Nephron progenitor cell (in vitro differentiated cells): ENCODE measurements at regions not wholly inside any gene's neighbourhood (a gene's known extent, or its start where the extent isn't known, plus 50 kb on each side); places are given as distances from the start of the nearest gene placed in this dataset.

Source experiments
- DNase-seq: peaks from one replicate; pipeline ENCODE4 v3.0.0; 2021
- H3K27ac Mint-ChIP-seq: 2 replicates; pipeline ENCODE4 v1.8.0; 2021; ENCODE audit warnings: mild to moderate bottlenecking, moderate library complexity, mixed read lengths
- H3K27me3 Mint-ChIP-seq: 2 replicates; pipeline ENCODE4 v1.8.0; 2021; ENCODE audit warnings: mild to moderate bottlenecking, low read depth, mixed read lengths; ENCODE audit not compliant: poor library complexity
- H3K36me3 Mint-ChIP-seq: 2 replicates; pipeline ENCODE4 v1.8.0; 2021; ENCODE audit warnings: low read depth, mixed read lengths
- H3K4me1 Mint-ChIP-seq: 2 replicates; pipeline ENCODE4 v1.8.0; 2021; ENCODE audit warnings: mixed read lengths
- H3K4me3 Mint-ChIP-seq: 2 replicates; pipeline ENCODE4 v1.8.0; 2021; ENCODE audit warnings: mild to moderate bottlenecking, moderate library complexity, mixed read lengths
- H3K9me3 Mint-ChIP-seq: 2 replicates; pipeline ENCODE4 v1.8.0; 2021; ENCODE audit warnings: mild to moderate bottlenecking, moderate library complexity, mixed read lengths
- CTCF ChIP-seq: fragments of 200-600 bp; sonication (generic); IDR thresholded peaks from 2 replicates; pipeline ENCODE4 v1.5.0; 2021; ENCODE audit warnings: antibody characterized with exemption

DNA sequence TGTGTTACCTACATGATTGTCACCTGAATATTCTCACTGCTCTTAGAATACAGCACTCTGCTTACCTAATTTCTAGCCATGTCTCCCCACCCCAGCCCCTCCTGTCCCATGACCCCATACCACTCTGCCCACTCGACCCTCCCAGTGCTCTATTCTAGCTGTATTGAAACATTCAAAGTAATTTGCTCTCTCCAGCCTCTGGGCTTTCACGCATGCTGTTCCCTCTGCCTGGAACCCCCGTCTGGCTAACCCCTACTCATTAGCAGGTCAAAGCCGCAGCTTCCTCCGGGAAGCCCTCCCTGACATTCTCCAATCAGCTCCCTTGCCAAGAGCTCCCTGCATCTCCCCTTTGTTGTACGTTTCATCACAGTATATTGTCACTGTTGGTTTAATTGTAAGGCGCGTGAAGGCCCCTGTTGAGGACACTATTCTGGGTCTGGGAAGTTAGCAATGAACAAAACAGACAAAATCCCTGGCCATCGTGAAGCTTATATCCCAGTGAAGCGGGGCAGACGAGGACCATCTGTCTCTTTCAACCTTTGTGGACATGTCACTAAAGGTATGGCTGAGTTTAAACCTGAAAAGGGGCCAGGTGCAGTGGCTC is 72.3 kb upstream of the LHX1 start:
- peaks cover 31% of the 10 kb centered on the region for H3K27me3 Mint-ChIP-seq
- H3K4me3 Mint-ChIP-seq: no peak overlapping the region
- no peak for TF ChIP-seq CTCF
- H3K27ac Mint-ChIP-seq: no peak overlapping the region
- H3K36me3 Mint-ChIP-seq: no peaks in the 10 kb centered on the region
- H3K4me1 Mint-ChIP-seq: peaks cover 61% of the 10 kb centered on the region
- no peaks in the 10 kb centered on the region for H3K9me3 Mint-ChIP-seq
- DNase-seq: no peak

GRCh38 chr17:36867716-36868341 is 69.4 kb upstream of the LHX1 start:
- H3K9me3 Mint-ChIP-seq: peaks cover 6% of the 10 kb centered on the region
- no peak for TF ChIP-seq CTCF
- H3K27ac Mint-ChIP-seq: no peak overlapping the region
- H3K4me1 Mint-ChIP-seq: peaks cover 41% of the 10 kb centered on the region
- no peak for DNase-seq
- peaks cover 35% of the 10 kb centered on the region for H3K27me3 Mint-ChIP-seq
- H3K36me3 Mint-ChIP-seq: no peaks in the 10 kb centered on the region
- no peak overlapping the region for H3K4me3 Mint-ChIP-seq

DNA sequence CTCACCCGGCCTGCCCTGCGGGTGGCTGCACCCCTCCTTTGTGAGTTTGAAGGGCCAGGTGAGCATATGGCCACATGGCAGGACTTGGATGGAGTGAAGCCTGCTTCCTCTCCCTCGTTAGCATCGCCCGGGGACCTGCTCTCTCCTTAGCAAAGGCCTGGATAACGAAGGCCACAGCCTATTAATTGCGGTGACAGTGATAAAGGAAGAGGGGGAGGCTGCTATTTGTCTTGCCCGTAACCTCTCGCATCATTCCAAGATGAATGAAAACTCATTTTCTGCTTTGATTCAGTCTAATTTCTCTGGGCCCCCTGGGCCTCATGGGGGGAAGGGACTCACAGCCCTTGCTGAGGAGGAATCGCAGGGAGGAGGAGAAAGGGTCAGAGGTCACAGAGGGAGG is 68.5 kb upstream of the LHX1 start:
- Mint-ChIP-seq H3K27ac (no peak overlapping the region), H3K27me3 (peaks cover 35% of the 10 kb centered on the region), H3K36me3 (no peaks in the 10 kb centered on the region), H3K9me3 (peaks cover 12% of the 10 kb centered on the region), H3K4me1 (peaks cover 36% of the 10 kb centered on the region), H3K4me3 (no peak overlapping the region)
- no peak for TF ChIP-seq CTCF
- no peak for DNase-seq

DNA sequence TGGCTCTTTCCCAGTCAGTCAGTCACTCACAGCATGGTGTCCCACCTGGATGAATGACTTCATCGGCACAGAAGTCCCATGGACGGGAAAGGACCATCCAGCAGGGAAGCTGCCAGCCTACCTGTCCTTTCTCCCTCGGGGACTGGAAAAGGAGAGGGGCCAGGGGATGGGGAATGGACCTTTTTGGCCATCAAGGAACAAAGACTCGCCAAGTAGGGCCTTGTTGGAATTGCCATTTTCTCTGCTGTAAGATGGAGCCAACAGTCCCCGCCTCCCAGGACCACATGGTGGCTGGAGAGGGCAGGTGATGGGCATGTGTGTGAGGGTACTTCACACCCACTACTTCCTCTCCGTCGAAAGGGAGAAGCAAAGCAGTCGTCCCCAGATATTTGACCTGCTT is 67.8 kb upstream of the LHX1 start:
- no peak for DNase-seq
- H3K4me3 Mint-ChIP-seq: no peak overlapping the region
- H3K27me3 Mint-ChIP-seq: peaks cover 35% of the 10 kb centered on the region
- H3K36me3 Mint-ChIP-seq: no peaks in the 10 kb centered on the region
- H3K27ac Mint-ChIP-seq: no peak overlapping the region
- peaks cover 30% of the 10 kb centered on the region for H3K4me1 Mint-ChIP-seq
- no peak for TF ChIP-seq CTCF
- H3K9me3 Mint-ChIP-seq: peaks cover 12% of the 10 kb centered on the region

GRCh38 chr17:36869856-36870719 is 67.2 kb upstream of the LHX1 start:
- Mint-ChIP-seq H3K27ac (no peak overlapping the region), H3K27me3 (peaks cover 35% of the 10 kb centered on the region), H3K4me1 (peaks cover 31% of the 10 kb centered on the region), H3K36me3 (no peaks in the 10 kb centered on the region), H3K9me3 (peaks cover 12% of the 10 kb centered on the region), H3K4me3 (no peak overlapping the region)
- no peak for DNase-seq
- no peak for TF ChIP-seq CTCF
